LNCaP clone FGC (cell line): ENCODE measurements at regions not wholly inside any gene's neighbourhood (a gene's known extent, or its start where the extent isn't known, plus 50 kb on each side); places are given as distances from the start of the nearest gene placed in this dataset.

ENCODE experiments used
- DNase-seq: peaks from one replicate; pipeline ENCODE4 v3.0.0-alpha.2; 2011; ENCODE audit warnings: low read depth
- H3K4me3 ChIP-seq: 2 replicates; pipeline ENCODE4 v1.5.1; 2011; ENCODE audit warnings: mild to moderate bottlenecking, low read depth, low read length, control low read depth
- CTCF ChIP-seq: IDR thresholded peaks from 2 replicates; pipeline ENCODE4 v1.5.1; 2012; ENCODE audit warnings: mild to moderate bottlenecking; ENCODE audit not compliant: control insufficient read depth, insufficient read depth; ENCODE audit errors: extremely low read depth

GRCh38 chr2:234596696-234597575, 100.1 kb upstream of the ARL4C start:
- DNase-seq: no peak
- TF ChIP-seq CTCF: no peak
- H3K4me3 ChIP-seq: no peak overlapping the region

- no peak overlapping the region for H3K4me3 ChIP-seq
- no peak for TF ChIP-seq CTCF
- no peak for DNase-seq
Observed at GRCh38 chr2:234595829-234596228, 98.9 kb upstream of the ARL4C start.

GRCh38 chr2:234594715-234595114, 97.8 kb upstream of the ARL4C start:
- no peak overlapping the region for H3K4me3 ChIP-seq
- DNase-seq: no peak
- TF ChIP-seq CTCF: no peak

GRCh38 chr2:234593636-234594035, 96.8 kb upstream of the ARL4C start:
- H3K4me3 ChIP-seq: no peak overlapping the region
- DNase-seq: no peak
- TF ChIP-seq CTCF: no peak

GRCh38 chr2:234592541-234592940, 95.7 kb upstream of the ARL4C start:
- no peak for DNase-seq
- TF ChIP-seq CTCF: no peak
- H3K4me3 ChIP-seq: no peak overlapping the region

- DNase-seq: no peak
- H3K4me3 ChIP-seq: no peak overlapping the region
- TF ChIP-seq CTCF: no peak
Observed at GRCh38 chr2:234590076-234590475, 93.2 kb upstream of the ARL4C start.

- H3K4me3 ChIP-seq: no peak overlapping the region
- TF ChIP-seq CTCF: no peak
- no peak for DNase-seq
Observed at GRCh38 chr2:234588054-234588430, 91.2 kb upstream of the ARL4C start.
